ENCODE measurements at regions not wholly inside any gene's neighbourhood (a gene's known extent, or its start where the extent isn't known, plus 50 kb on each side); places are given as distances from the start of the nearest gene placed in this dataset.

DNA sequence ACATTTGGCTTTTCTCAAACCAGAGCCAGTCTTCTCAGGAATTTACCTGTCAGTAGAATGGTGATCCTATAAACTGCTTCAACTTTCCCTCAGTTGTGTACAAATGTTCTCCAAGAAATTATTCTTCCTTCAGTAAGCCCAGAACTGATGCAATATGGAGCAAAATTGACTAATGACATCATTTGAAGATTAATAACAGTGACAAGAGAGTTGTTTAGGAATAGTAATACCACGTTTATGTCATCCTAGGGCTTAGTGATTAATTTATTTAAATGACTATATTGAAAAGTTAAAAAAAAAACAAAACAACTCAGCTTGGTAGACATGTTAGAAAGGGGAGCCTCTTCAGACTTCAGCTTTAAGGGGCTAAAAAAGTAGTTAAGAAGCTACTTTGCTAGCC is 933.2 kb downstream of the GATA3 start:
- no peak for DNase-seq (ENCODE audit: low read depth)

DNA sequence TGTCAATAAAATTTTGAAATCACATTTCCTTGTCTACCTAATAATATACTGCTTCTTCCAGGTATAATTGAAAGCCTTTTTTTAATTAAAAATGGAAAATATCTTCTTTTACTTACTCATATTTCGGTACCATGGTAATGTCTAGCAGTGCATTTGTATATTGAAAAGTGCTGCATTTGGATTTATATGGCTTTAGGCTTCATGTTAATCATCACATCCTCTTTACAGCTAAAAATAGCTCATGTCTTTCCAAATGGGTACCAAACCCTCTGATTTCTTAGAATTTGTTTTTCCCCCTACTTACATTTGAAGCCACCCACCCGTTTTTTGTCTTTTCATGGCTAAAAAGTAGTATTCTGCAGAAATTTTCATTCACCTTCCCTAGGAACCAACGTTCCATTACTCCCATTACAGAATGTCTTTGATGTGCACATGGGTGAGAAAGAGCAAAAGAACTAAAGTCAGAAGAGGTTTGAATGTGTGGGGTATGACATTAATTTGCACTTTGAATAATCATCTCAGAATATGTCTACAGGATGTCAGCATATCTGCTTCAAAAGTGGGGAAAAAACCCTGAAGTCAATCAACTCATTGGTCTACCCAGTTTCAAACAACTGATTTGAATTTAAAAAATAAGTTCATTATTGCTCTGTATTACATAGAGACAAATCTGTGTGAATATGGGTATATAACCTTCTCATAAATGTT is 935.9 kb downstream of the GATA3 start:
- DNase-seq (ENCODE audit: low read depth), result no peak

DNA sequence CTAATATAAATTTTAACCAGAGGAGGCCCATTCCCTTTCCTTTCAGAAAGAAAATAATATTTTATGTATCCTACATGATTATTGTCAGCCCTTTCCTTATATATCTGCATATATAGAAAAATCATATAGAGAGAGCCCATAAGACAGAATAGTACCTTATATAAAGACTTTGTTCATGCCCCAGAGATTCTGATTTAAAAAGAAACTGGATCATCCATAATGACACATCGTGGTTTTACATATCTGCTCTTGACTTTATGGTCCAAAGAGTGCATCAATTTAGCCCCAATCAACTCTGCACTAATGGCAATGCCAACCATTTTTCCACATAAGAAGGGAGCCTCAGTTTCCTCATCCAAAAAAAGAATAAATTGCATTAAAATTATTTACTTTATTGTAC is 937.5 kb downstream of the GATA3 start:
- DNase-seq (ENCODE audit: low read depth), result no peak

DNA sequence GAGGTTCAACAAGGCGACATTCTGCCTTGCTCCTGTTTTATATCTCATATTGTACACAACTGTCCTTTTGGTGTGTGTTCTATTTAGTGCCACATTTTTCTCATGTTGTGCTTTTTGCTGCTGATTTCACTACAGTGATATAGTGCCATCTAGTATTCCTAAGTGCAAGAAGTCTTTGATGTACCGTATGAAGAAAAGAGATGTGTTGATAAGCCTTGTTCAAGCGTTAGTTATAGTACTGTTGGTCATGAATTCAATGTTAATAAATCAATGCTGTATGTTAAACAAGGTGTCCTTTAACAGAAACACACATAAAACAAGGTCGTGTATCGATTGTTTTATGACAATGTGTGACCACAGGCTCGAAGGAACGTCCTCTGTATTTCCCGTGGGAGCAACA is 939.4 kb downstream of the GATA3 start:
- no peak for DNase-seq (ENCODE audit: low read depth)

DNA sequence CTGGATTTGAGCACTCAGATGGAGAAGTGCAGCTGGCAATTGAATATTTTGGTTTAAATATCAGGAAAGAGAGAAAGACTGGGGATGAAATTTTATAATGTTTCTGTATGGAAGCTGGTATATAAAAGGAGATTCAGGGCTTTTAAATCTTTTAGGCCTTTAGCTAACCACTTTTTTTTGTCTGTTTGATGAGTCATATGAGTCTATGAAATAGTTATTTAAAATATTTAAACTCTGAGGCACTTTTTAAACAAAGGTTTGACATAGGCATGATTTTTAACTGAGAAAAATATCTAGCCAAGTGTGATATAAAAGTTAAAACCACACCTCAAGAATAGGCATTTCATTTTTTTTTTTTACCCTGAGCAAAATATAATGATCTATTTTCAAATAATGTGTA is 944.3 kb downstream of the GATA3 start:
- DNase-seq (ENCODE audit: low read depth), result no peak

DNA sequence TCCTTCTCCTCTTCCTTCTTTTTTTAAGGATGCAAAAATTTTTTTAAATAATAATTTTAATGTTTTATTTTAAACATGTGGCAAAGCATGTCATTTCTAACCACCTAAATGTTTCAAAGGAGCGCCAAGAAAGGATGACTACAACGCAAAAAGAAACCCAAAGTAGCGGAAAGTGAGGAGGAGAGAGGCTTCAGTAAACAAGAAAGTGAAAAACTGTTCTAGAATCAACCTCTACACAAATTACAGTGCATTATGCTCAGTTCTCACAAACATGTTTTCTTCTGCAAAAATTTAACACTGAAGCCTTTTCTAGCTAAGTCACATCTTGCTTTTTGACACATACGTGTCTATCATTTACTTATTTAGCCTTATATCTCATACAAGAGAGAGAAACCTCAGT is 948.6 kb downstream of the GATA3 start:
- no peak for DNase-seq (ENCODE audit: low read depth)

DNA sequence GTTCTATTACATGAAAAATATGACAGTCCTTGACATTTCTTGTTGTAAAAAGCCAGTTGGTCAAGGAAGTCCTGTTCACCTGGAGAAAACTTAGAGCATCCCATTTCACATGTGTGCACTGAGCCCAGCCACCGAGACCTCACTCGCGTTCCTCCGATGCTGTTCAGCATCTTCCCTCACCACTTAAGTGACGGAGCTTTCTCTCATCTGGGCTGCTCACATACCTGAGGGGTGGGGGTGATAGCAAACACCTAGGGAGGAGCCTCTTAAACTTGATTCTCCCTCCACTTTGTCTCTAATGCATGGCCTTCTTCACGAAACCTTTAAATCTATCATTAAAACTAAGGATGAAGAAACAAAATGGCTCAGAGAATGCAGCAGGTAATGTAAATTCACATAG is 950.2 kb downstream of the GATA3 start:
- no peak for DNase-seq (ENCODE audit: low read depth)

DNA sequence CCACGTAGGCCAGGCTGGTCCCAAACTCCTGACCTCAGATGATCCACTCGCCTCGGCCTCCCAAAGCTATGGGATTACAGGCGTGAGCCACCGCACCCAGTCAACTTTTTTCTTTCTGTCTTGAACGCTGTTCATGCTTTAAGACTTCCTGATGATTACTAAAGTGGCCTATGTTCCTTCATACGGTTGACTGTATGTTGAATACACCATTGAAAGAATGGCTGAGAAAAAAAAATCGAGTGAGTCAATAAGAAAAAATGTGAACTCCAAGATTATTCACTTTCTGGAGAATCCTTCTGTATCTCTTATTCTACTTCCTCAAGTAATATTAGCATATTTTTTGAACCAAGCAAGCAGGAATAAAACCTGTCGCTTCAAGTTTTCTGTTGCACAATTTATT is 955.0 kb downstream of the GATA3 start:
- no peak for DNase-seq (ENCODE audit: low read depth)

DNA sequence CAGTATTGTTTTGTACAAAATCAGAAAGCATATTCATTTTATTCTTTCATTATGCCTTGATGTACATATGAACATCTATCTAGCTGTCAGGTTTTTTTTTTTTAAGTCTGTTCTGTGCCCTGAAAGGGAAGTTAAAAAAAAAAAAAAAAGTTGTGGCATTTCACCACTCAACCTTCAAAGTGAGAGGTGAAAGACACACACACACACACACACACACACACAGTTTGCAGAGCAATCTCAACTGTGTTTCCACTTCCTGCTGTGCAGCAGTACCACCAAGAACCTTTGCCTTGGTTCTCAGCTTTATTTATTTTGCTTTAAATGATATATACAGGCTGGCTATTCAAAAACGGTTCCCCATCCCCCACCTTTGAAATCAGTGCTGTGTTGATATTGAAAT is 955.6 kb downstream of the GATA3 start:
- peak; percentile 1 for DNase-seq (ENCODE audit: low read depth)

DNA sequence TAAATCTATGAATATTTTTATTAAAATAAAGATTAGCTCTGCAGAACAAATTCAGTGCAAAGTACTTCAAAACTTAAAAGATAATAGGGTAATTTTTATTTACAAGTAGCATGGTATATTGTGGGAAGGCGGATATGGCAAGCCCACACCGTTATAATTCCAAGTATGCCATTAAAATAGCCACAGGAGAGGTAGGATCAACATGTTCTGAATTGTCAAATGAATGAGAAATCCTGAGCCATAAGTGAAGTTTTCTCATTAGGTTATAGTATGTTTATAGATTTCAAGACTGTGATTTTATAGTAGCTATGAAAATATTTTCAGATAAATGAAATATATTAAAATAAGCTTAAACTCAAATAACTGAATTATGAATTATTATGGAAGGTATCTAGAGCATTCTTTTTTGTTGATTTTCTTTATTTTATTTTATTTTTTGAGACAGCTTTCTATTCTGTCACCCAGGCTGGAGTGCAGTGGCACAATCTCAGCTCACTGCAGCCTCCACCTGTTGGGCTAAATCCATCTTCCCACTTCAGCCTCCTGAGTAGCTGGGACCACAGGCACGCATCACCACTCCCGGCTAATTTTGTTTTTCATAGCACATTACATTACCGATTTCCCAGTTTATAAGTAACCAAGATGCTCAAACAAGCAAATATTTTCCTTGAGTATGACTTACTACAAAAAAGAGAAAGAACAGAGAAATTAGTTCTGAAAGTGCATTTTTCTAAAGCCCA is 956.6 kb downstream of the GATA3 start:
- DNase-seq (ENCODE audit: low read depth), result no peak

DNA sequence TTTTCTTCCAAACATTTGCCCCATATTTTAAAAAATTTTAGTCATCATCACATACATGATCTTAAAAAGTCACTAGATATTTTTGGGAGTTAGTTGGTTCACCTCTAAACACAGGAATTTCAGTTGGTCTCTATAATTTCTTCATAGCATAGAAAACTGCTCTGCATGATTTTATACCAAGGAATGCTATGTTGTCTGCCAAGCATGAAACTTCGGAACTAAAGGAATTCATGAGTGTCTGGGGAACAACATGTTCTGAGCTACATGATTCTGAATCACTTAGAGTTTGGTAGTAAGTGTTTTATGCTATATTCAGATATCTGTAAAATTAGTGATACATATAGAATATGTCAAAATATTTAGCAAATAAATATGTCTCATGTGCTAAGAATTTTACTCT is 957.8 kb downstream of the GATA3 start:
- no peak for DNase-seq (ENCODE audit: low read depth)

DNA sequence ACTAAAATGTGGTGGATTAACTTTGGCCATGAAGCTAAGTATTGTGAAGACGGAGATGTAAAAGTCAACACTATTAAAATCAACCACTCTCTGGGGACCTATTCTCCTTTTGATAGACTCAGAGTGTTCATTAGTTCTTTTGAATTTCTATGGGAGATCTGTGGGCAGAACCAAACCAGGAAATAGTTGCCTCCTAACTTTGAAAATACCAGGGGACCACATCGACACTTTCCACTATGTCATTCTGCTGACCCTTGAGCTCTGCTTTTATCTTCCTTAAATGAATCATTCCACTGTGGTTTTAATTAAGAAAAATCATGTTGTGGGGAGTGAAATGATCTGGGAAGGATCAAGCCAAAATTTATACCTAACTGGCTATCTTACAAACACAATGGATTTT is 960.5 kb downstream of the GATA3 start:
- DNase-seq (ENCODE audit: low read depth), result no peak

DNA sequence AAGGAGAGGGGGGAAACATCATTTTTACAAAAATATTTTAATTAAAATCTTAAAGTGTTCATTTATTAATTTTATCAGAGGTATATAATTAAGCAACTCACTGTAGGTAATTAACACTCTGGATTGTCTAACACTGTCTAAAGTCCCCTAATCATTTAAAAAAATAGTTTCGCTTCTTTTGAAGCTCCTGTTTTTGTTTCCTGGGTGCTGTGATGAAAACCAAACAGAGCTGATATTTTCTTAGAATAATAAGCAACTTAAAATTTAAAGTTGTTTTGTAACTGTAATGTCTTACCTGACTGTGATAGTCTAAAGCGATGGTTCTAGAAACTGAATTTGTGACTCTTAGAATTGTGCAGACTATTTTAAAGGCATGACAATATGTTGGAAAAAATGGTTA is 961.0 kb downstream of the GATA3 start:
- DNase-seq (ENCODE audit: low read depth), result no peak

DNA sequence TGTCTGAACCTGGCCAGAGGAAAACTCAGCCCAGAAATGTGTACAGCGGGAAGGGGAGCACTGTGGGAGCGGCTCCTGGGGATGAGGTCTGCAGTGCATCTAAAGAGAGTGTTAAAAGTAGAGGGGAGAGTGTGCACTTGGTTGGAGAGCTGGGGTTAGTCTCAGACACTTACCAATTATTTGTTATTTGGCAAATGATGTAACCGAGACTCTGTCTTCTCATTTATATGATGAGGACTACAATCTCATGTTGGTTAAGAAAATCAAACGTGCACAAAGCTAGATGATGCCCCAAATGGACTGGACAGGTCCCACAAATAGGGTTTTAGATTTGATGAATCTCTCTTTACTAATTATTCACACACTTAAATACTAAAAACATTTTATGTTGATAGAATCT is 962.4 kb downstream of the GATA3 start:
- no peak for DNase-seq (ENCODE audit: low read depth)

DNA sequence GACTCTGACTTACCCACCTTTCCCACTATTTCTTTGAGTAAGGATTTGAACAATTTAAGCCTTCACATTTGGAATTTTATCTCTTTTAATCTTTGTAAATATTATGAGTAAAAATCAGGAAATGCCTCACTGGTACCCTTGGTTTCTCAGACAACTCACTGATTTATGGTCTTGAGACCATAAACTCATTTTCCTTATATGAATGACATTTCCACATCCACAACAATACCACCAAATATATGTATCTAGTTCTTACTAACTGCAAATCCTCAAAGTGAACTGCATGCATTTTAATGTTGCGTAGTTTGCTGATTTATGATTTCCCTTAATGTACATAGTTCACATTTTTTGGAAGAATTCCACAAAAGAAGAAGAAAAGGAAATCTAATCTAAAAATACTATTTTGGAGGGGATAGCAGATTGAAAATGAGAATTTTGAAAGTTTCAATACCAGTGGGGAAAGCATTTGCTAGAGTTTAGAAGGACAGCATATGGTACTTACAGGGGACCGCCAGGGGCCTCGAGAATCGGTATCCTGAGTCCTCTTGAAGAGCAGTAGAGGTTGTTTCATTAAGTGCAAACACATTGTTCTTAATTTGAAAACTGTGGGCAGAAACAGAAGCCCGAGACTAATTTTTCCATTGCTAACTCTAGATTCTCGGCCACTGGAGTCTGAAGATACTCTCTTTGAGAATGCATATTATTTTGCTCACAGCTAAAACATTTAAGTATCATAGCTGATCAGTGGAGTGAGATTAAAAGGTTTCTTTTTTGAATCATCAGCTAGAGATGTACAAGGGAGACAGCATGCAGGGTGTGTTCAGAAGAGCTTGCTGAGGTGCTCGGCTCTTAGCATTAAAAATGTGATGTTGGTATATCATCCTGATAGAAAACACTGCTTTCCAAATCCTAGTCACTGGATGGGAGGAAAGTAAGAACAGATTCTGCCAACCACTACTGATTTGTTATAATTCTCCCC is 964.0 kb downstream of the GATA3 start:
- DNase-seq (ENCODE audit: low read depth), result no peak

DNA sequence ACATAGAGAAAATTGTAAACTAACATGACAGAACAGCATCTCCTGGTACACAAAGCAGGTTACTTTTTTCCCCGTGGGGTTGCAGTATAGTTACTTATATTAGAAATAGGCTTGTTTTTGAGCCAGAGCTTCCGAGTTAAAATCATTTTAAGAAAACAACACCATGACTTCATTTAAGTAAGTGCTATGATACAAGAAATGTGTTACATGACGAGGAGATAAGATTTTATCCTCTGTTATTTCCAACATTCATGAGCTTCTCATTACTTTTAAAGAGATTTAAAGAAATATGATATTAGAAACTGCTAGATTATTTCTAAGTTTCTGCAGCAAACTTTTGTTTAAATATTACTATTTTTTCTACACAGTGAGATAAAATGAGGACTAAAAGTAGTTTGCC is 968.7 kb downstream of the GATA3 start:
- no peak for DNase-seq (ENCODE audit: low read depth)

DNA sequence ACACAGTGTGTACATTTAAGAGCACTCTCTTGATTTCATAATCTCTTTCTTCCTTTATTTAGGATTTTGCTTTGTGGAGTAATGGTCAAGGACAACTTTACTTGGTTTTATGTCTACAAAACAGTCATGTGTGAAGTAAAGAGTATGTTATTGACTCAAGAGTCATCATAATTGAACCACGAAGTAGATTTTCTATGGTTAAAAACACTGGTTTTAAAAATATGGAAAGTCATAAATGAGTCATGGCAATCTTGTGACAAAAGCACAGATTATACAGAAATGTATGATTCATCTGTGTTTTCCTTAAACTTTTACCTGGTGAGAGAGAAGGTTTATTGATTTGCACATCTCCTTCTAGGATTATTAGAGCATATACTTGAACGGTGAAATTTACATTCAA is 969.7 kb downstream of the GATA3 start:
- no peak for DNase-seq (ENCODE audit: low read depth)

DNA sequence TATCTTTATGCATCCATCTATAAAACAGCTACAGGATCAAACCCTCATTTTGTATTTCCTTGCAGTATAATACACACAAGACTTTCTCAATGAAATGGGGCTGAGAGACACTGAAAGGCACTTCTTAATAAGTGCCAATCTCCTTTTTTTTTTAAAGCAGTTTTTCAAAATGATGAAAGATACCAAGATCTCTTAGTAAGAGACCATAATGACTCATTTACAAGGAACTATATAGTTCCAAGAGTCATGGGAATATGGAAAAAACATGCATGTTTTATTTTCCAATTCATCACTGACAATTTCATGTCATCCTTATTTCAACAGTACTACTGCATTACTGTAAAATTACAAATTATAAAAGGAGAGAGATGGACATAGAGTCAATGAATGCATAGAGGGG is 973.7 kb downstream of the GATA3 start:
- DNase-seq (ENCODE audit: low read depth), result no peak

DNA sequence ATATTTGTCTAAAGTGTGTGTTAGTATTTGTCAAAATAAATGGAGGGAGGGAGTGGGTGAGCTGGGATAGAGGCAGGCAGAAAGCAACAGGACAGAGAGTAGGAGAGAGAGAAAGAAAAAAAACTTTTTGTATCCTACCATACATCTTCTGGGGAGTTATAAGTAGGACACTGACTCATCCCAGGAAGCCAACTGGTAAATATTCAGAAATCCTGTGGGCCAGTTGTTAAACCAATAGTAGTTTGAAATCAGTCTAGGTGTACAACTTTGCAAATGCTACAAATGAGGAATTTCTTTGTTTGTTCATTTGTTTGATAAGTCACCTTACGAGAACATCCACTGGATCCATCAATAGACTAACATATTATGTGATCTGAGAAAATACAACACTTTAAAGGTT is 980.9 kb downstream of the GATA3 start:
- DNase-seq (ENCODE audit: low read depth), result no peak

DNA sequence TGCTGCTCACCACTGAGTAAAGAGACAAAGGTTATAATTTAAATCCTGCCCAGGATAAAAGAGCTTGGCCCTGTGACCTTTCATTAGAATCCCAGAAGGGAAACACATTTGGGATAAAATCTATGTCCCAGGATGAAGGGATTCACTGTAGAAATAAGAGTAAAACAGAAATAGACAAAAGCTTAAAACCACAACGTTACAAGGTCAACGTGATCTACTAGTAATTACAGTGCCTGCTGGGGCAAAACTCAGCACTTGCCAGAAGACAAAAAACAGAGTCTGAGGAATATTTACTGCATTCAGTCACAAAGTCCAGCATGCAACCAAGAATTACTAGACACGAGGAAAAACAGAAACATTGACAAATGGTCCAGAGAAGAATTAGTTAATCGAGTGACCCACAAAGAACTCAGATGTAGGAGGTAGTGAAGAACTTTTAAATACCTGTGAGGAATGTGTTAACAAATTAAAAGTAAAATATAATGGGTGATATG is 982.3 kb downstream of the GATA3 start:
- DNase-seq (ENCODE audit: low read depth), result no peak

DNA sequence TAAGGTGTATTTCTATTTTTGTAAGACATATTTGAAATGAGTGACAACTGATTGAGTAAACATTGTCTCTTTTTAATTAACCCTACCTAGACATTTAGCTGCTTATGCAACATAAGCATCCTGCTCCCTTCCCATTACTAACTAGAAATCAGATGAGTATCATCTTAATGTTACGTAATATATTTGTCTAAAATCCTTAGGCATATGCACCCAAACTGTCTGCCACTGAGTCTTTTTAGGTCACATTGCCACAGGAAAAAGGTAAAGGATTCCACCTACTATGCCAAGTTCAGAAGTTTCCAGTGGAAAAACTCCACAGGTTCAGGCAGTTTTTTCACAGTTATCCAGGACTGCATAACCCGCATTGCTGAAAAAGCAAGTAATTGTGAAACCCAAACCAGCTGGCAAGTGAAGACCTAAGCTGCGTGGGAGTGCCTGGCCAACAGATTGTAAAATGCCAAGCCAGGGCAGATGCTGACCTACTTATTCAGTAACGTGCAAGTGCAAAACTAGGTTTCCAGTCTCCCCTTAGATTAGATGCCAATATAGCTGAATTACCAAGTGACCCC is 983.7 kb downstream of the GATA3 start:
- DNase-seq (ENCODE audit: low read depth), result no peak

DNA sequence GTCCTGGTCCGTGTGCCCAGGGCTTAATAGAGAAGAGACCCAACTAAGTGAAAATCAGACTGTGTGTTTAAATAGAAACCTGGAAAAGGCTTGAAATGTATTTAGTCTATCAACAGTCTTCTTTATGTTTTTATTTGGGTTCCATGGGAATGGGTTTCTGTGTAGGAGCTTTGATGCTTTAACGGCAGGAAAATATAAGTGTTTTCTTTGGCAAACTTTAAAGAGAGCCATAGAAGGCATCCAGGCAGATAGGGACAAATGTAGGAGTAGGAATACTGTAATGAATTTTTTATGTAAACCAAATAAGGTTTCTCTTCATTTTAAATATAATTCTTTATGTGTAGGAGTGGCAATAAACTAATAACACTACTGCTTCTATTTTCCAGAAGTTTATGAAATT is 989.0 kb downstream of the GATA3 start:
- DNase-seq (ENCODE audit: low read depth), result no peak

All from activated T-helper 1 cell treated with Interleukin-2 at 50 U/mL for 16 hours (primary cell).